ENCODE measurements at regions not wholly inside any gene's neighbourhood (a gene's known extent, or its start where the extent isn't known, plus 50 kb on each side); places are given as distances from the start of the nearest gene placed in this dataset.
"Not testable (repeated sequence)": the region's sequence is repeated elsewhere in the genome, so short reads cannot be mapped to it uniquely, and the experiment has no call there.

DNA sequence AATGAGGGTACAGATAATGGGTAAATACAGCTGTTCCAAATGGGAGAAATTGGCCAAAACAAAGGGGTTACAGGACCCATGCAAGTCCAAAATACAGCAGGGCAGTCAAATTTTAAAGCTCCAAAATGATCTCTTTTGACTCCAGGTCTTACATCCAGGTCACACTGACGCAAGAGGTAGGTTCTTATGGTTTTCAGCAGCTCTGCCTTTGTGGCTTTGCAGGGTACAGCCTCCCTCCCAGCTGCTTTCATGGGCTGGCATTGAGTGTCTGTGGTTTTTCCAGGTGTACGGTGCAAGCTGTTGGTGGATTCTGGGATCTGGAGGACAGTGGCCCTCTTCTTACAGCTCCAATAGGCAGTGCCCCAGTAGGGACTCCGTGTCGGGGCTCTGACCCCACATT, 254.6 kb downstream of the RPLP1 start:
- intact Hi-C loops (cut with micrococcal nuclease), result not testable (repeated sequence)

DNA sequence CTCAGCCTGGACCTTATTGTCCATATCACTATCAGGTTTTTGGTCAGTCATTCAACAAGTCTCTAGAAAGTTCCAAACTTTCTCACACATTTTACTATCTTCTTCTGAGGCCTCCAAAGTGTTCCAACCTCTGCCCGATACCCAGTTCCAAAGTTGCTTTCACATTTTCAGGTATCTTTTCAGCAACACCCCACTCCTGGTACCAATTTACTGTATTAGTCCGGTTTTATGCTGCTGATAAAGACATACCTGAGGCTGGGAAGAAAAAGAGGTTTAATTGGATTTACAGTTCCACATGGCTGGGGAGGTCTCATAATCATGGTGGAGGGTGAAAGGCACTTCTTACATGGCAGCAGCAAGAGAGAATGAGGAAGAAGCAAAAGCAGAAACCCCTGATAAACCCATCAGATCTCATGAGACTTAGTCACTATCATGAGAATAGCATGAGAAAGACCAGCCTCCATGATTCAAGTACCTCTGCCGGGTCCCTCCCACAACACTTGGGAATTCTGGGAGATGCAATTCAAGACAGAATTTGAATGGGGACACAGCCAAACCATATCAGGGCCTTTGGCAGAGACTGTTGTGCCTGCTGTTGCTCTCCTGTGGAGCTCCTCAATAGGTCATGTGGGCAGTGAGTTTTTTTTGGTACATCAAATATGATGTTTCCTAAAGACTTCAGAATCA, 256.0 kb downstream of the RPLP1 start:
- intact Hi-C loops (cut with micrococcal nuclease), result not testable (repeated sequence)

DNA sequence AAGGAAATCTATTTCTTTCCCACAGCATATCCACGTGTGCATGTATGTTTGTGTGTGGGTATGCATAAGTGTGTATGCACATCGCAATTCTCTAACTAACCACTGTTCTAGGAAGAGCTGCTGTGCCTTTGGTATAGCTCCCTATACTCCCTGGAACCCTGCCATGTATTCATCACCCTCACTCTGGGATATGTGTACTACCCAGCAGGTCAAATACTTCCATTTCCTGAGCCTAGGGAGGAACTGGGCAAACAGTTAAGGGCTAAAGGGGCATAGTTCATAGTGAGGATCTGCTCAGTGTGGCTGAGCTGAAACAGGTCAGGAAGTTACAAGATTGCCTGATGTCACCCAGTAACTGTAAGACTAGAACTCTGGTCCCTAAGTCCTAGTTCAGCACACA, 260.4 kb downstream of the RPLP1 start:
- intact Hi-C loops (cut with micrococcal nuclease), result loop anchor here (5.0 kb wide), 2 partner anchors 46 to 309 kb away; no protein-coding TSS in a partner anchor

DNA sequence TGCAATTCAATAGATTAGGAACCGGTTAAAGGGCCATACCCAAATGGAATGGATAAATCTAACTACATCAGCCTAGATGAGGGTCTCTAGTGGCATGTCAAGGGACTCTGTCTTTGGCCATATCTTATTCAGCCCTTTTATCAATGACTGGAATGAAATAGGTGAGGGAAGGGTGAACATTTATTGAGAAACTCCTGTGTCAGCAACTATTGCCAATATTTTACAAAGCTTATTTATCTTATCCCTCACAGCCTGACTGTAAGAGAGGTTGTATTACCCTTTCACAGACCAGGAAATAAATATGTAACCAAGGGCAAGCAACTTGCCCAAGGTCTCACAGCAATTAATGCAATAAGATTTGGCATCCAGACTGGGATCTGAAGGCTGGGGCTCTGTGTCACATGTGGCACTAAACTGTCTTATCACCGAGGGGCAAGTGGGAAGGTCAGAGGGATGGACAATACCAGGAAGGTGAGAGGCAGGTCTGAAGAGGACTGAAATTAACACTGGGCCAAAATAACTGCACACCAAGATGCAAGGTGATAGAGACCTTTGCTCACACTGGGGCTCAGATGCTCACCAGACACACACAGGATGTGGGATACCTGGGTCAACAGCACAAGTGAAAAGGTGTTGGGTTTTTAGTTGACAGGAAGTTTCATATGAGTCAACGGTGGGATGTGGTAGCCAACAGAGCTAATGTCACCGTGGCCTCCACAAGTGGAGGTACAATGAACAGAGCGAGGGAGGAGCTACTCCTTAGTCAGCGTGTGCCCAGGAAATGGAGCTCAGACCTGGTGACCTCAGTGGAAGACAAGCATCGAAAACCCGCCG, 261.3 kb downstream of the RPLP1 start:
- intact Hi-C loops (cut with micrococcal nuclease), result loop anchor here (1.0 to 5.0 kb wide), 8 partner anchors 41 to 779 kb away; no protein-coding TSS in a partner anchor

DNA sequence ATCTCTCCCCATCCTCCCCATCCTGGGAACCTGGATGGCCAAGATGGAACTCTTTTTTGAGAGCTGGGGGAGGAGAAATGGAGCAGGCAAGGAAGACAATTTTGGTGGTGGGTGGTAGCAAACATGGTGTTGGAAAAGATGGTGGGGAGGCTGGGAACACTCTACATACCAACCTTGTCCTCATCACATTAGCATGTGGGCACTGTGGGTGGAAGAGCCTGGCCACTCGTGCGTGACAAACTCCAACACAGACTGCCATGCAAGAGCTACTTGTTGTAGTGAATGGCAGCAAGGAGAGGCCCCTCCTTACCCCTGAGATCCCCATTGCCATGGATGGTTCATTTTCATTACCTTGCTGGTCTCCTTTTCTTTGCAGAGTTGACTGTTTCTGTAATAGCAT, 262.6 kb downstream of the RPLP1 start:
- intact Hi-C loops (cut with micrococcal nuclease), result loop anchor here (2.0 kb wide), 3 partner anchors 140 to 778 kb away; no protein-coding TSS in a partner anchor

DNA sequence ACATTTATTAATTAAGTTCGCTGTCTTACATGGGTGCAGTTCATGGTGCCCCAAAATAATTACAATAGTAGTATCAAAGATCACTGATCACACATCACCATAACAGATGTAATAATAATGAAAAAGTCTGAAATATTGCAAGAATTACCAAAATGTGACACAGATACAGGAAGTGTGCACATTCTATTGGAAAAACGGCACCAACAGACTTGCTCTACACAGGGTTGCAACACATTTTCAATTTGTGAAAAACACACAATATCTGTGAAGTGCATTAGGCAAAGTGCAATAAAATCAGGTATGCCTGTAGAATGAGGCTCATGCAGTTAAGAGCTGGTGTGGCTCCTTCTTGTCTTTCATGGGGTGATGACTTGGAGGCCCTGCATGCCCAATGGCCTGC, 265.8 kb downstream of the RPLP1 start:
- intact Hi-C loops (cut with micrococcal nuclease), result no loop called here

DNA sequence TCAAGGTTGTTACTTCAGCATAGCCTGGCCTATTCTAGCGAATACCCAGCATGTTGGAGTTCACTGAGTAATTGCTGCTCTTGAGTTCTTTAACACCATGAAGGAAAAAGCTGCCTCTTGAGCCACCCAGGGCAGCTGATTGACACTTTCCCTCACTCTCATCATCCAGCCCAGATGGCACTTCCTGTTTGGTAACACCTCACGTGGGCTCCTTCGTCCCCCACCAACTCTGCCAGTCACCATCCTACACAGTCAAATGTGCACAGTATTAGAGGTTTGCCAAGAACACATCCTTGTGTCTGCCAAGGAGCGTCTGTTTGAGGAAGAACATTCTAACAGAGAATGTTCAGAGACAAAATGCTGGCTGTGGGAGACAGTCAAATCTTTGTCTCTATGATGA, 266.3 kb downstream of the RPLP1 start:
- intact Hi-C loops (cut with micrococcal nuclease), result no loop called here

DNA sequence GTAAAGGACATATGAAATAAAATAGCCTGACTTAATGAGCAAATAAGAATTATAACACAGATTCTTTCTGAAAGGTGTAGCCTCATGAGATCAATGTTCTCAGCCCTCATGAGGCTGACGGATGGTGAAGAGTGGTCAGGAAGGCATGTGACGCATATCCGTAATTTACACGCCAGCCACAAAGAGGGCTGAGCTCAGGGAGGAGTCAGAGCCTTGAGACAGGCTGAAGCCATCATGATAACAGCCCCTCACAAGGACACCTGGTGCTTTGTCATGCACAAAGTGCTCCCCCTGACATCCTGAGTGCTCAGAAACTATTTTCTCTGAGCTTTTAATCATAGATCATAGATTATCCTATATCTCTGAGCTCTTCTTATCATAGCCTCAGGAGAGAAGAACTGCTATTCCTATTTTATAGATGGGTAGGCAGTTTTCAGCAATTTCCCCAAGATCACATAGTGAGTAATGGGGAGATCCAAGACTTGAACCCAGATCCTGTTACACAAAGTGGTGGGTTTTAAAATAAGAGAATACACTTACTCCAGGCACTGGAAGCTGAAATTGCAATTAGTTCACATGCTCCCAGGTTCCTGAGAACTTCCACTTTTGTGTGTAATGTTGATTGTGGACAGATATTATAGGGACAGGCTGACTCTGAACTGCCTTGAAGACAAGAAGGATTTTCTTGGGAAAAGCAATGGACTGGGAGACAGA, 267.1 kb downstream of the RPLP1 start:
- intact Hi-C loops (cut with micrococcal nuclease), result no loop called here

DNA sequence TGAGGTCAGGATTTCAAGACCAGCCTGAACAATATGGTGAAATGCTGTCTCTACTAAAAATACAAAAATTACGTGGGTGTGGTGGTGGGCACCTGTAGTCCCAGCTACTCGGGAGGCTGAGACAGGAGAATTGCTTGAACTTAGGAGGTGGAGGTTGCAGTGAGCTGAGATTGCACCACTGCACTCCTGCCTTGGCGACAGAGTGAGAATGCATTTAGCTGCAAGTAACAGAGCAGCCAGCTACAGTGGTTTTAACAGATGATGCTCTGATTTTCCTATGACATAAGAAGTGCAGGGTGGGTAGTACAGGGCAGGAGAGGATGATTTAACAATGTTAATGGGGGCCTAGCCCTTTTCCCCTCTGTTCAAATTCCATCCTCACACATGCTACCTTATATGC, 267.9 kb downstream of the RPLP1 start:
- intact Hi-C loops (cut with micrococcal nuclease), result no loop called here

DNA sequence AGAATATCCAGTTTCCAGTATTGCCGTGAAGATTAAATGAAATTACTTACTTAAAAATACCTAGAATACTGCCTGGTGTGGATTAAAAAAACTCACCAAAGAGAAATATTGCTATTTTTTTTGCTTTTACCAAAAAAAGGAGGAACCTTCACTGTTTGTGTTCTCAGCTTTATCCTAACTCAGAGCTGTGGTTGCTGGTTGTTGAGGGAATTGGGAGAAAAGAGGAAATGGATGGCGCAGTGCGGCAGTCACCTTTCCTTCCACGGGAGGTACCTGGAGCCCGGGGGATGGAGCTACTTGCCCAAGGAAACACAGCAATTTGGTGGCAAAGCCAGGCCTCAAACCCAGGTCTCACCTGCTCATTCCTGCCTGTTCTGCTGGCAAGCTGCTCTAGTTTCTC, 270.3 kb downstream of the RPLP1 start:
- intact Hi-C loops (cut with micrococcal nuclease), result no loop called here

DNA sequence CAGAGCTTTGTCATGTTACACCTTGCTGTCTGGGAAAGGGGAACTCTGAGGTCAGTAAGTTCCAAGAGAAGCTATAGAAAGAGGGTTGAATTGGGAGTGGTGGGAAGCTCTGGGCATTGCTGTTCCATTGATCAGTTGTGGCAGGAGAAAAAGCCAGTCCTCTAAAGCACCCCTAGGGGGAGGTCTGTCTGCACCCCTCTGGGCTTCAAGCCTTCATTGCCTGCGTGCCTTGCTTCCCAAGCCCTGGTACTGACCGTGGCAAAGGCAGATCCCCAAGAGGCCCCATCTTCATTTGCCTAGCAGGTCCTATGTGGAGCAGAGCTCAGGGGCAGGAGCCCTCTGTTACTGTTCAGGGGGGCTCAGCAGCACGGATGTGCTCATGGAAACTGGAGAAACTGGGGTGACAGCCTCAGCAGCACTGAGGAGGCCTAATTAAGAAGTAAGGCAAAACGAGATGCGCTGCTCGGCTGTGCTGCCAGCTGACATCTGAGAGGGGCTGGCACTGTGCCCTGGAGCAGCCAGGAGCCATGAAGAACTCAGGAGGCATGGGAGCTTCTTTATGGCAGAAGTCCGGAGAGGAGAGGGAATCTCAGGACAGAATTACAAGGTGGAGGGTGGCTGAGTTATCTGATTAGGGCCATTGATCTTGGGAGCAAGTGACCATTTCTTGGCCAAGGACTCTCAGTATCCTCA, 270.9 kb downstream of the RPLP1 start:
- intact Hi-C loops (cut with micrococcal nuclease), result no loop called here

DNA sequence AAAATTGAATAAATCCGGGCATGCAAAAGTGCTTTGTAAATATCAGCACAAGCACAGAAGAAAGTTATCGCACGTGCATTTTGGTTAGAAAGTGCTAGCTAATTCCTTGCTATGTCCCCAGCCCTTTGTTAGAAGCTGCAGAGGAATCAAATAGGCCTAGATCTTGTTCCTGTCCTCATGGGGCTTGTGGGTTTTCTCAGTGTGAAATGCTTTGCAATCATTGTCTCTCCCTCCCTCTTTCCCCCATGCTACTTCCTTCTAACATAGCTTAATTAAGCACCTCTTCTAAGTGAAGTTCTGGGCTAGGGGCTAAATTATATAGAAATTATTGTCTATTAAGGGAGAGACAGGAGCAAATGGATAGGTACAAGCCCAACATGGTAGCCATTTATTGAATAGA, 271.7 kb downstream of the RPLP1 start:
- intact Hi-C loops (cut with micrococcal nuclease), result no loop called here

DNA sequence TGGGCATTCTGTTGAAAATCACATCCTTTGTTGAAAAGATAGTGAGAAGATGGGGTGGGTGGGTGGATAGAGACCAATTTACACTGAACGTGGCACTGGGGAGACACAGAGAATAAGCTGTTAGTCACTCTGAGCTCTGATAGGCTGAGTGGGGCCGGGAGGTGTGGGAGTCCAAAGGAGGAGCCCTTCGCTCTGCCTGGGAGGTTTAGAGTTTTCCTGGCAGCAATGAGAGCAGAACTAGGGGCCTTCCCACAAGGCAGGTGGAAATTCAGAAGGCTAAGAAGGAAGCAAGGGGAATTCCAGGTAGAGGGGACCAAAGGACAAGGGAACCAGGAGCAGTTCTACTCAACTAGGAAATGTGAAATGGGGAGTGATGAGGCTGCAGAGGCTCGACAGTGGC, 272.7 kb downstream of the RPLP1 start:
- intact Hi-C loops (cut with micrococcal nuclease), result loop anchor here (5.0 kb wide), 2 partner anchors 252 to 737 kb away; no protein-coding TSS in a partner anchor

DNA sequence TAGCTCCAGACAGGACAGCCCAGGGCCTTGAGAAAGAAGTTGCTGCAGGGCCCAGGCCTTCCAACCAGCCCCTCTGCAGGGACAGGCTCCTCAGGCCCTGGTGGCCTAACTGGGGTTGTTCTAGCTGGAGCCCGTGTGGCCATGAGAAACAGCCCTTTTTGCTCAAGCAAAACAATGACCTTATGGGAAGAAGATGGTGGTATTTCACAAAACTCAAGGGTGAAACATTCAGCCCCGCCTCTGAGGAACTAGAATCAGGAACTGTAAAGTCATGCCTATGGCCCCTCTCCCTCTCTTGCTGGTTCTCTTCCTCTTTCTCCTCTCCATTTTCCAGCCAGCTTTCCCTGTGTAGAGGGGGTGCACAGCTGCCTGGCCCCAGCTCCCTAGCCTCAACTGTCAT, 273.3 kb downstream of the RPLP1 start:
- intact Hi-C loops (cut with micrococcal nuclease), result loop anchor here (5.0 kb wide), 2 partner anchors 251 to 736 kb away; no protein-coding TSS in a partner anchor

DNA sequence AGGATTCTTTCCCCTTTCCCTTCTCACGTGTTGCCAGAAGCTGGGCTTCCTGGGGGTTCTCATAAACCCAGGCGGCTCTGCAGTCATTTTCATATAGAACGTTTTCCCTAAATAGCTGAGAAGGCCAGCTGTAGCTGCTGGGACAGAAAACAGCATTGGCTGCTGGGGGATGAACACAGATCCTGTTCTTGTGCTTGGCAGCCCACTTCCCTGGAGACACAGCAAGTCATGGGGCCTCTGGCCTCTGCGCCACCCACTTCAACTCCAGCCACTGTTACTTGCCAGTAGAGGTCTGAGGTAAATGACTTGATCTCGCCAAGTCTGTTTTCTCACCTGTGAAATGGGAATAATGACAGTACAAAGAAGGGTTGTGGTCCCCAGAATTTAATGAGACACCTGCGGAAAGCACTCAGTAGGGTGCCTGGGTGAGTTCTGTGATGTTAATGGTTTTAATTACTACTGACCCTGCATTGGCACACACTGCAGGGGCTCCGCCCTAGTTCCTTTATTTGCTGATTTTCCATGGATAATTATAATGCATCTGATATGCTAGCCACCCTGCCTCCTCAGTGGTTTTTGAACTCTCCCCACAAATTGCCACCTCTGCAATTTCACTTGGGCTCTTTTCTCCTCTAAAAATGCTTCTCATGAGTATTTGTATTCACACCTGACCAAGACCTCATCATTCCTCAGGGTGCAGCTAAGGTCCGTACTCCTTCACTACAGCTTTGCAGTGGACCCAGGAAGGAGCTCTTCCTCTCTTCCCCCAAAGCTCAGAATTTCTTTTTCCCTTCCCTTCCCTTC, 274.7 kb downstream of the RPLP1 start:
- intact Hi-C loops (cut with micrococcal nuclease), result loop anchor here (5.0 kb wide), 2 partner anchors 250 to 735 kb away; no protein-coding TSS in a partner anchor

DNA sequence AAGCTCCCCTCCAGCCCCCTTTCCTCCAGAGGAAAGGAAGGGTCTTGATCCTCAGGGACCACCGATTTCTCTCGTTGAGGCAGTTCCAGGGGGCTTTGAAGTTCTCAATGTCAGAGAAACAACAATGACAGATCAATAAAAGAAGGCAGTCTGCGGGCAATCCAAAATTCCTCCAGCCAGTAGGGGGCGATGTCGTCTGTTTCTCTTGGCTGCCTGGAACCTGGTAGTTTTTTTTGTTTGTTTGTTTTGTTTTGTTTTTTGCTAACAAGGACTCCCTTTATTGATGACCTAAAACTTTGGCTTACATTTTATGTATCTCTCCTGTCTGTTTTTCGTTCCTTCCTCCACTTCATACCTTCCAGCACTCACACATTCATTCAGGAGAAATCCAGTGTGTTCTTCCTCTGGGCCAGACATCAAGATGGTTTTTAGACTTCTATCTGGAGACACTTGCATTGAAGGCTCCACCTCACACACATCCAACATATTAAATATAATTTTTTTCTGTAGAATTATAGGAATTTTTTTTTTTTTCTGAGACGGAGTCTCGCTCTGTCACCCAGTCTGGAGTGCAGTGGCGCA, 276.6 kb downstream of the RPLP1 start:
- intact Hi-C loops (cut with micrococcal nuclease), result loop anchor here (5.0 kb wide), 2 partner anchors 248 to 733 kb away; no protein-coding TSS in a partner anchor

DNA sequence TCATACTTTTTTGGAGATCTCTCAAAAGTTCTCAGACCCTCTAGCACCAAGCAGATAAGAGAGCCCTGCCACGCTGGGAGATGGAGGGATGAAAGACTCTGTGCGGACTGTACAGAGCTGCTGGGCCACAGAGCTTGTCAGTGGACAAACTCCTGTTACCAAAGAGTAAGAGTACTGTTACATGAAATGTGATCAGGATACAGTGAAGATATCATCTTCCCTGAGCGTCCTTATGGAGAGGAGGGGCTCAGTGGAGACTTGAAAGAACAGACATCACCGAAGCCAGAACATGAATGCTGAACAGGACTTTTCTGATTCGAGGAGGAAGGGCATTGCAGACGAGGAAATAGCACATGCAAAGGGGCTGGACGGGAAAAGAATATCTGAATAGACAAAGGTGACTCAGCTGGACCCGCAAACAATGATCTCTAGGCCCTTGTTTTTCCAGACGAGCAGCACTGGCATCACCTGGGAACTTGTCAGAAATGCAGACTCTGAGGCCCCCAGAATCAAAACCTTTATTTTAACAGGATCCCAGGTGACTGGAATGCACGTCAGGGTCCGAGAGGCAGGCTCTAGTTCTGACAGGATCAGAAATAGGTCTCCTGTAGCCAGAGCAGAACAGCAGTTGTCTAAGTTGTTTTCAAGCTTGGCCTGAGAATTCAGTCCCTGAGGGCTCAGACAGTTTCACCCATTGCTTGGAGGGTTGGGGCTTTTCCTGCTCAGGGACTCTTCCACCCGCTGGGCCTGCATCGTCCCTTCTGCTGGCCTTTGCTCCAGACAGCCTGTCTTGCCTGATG, 277.9 kb downstream of the RPLP1 start:
- intact Hi-C loops (cut with micrococcal nuclease), result no loop called here

DNA sequence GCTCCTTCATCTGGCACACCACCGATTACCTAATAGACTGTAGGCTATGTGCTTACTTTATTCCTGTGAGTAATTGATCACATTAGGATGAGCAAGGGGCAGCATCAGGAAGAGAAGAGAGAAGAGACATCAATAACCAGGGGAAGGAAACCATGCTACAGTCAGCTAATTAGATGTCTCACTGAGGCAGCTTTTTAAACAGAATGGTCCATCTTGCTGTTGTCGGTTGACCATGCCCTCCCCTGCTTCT, 278.4 kb downstream of the RPLP1 start:
- intact Hi-C loops (cut with micrococcal nuclease), result no loop called here

DNA sequence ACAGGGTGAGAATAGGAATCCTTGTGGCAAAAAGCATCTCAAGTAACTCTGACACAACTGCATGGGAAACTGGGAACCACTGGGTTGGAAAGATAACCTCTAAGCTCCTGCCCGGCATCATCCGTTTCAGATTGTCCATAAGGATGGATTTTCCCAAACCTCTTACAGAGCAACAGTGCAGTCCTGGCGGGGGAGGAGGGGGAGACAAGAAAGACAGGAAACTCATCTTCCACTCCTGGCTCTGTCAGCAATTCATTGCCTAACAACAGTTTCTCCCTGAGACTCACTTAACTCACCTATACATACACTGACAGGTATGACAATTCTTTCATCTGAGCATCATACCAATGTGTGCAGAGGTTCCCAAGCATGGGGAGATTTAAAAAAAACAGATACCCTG, 279.0 kb downstream of the RPLP1 start:
- intact Hi-C loops (cut with micrococcal nuclease), result no loop called here
